Astrocyte (in vitro differentiated cells and primary cell): ENCODE measurements at regions not wholly inside any gene's neighbourhood (a gene's known extent, or its start where the extent isn't known, plus 50 kb on each side); places are given as distances from the start of the nearest gene placed in this dataset.

ENCODE experiments used
- DNase-seq: peaks from one replicate; pipeline ENCODE4 v3.0.0-alpha.2; 2010; ENCODE audit warnings: low read depth
- FAIRE-seq: peaks from 2 replicates; lab custom pipeline; 2011; peaks lifted over from hg19 to GRCh38; lab: Jason Lieb, UNC
- H2AFZ ChIP-seq: 2 replicates; pipeline ENCODE4 v1.6.0; 2012; ENCODE audit warnings: low read depth, low read length, inconsistent platforms
- H3K27ac ChIP-seq: 2 replicates; pipeline ENCODE4 v1.5.1; 2011; ENCODE audit warnings: low read depth, low read length, inconsistent platforms
- H3K27me3 ChIP-seq: 2 replicates; pipeline ENCODE4 v1.6.0; 2011; ENCODE audit warnings: low read length, inconsistent platforms; ENCODE audit not compliant: insufficient read depth
- H3K36me3 ChIP-seq: 2 replicates; pipeline ENCODE4 v1.5.1; 2011; ENCODE audit warnings: low read length, inconsistent platforms; ENCODE audit not compliant: insufficient read depth
- H3K4me1 ChIP-seq: 2 replicates; pipeline ENCODE4 v1.5.1; 2011; ENCODE audit warnings: low read length, inconsistent platforms; ENCODE audit not compliant: insufficient read depth
- H3K4me2 ChIP-seq: 2 replicates; pipeline ENCODE4 v1.6.0; 2012; ENCODE audit warnings: low read length, inconsistent platforms
- H3K4me3 ChIP-seq: 2 replicates; pipeline ENCODE4 v1.5.1; 2011; ENCODE audit warnings: low read depth, mild to moderate bottlenecking, low read length, inconsistent platforms; ENCODE audit not compliant: insufficient read depth
- H3K79me2 ChIP-seq: 2 replicates; pipeline ENCODE4 v1.6.0; 2012; ENCODE audit warnings: mild to moderate bottlenecking, low read length, inconsistent platforms; ENCODE audit not compliant: insufficient read depth
- H3K9ac ChIP-seq: 2 replicates; pipeline ENCODE4 v1.6.0; 2012; ENCODE audit warnings: mild to moderate bottlenecking, low read length, inconsistent platforms
- H3K9me3 ChIP-seq: 2 replicates; pipeline ENCODE4 v1.5.1; 2012; ENCODE audit warnings: low read depth, mild to moderate bottlenecking, low read length, inconsistent platforms; ENCODE audit not compliant: insufficient read depth
- H4K20me1 ChIP-seq: 2 replicates; pipeline ENCODE4 v1.6.0; 2012; ENCODE audit warnings: low read length, inconsistent platforms; ENCODE audit not compliant: insufficient read depth
- H3K27ac Mint-ChIP-seq: one replicate; pipeline ENCODE4 v1.8.0; 2021; ENCODE audit warnings: mild to moderate bottlenecking, mixed read lengths; ENCODE audit not compliant: unreplicated experiment
- H3K27me3 Mint-ChIP-seq: one replicate; pipeline ENCODE4 v1.8.0; 2021; ENCODE audit warnings: low read depth, mixed read lengths; ENCODE audit not compliant: unreplicated experiment
- H3K36me3 Mint-ChIP-seq: one replicate; pipeline ENCODE4 v1.8.0; 2021; ENCODE audit warnings: low read depth, mixed read lengths; ENCODE audit not compliant: unreplicated experiment
- H3K4me1 Mint-ChIP-seq: one replicate; pipeline ENCODE4 v1.8.0; 2021; ENCODE audit warnings: low read depth, mixed read lengths; ENCODE audit not compliant: unreplicated experiment
- H3K4me3 Mint-ChIP-seq: one replicate; pipeline ENCODE4 v1.8.0; 2021; ENCODE audit warnings: mild to moderate bottlenecking, moderate library complexity, mixed read lengths; ENCODE audit not compliant: unreplicated experiment
- H3K9me3 Mint-ChIP-seq: one replicate; pipeline ENCODE4 v1.8.0; 2021; ENCODE audit warnings: mild to moderate bottlenecking, mixed read lengths; ENCODE audit not compliant: unreplicated experiment
- CTCF ChIP-seq: IDR thresholded peaks from 2 replicates; pipeline ENCODE4 v1.5.1; 2011; ENCODE audit warnings: low read depth, mild to moderate bottlenecking, inconsistent platforms, low read length, moderate library complexity; ENCODE audit not compliant: insufficient read depth
- EZH2 ChIP-seq: IDR thresholded peaks from 2 replicates; pipeline ENCODE4 v1.6.1; 2012; ENCODE audit warnings: mild to moderate bottlenecking, low read length, inconsistent platforms; ENCODE audit not compliant: insufficient read depth

- Histone ChIP-seq H3K9me3 (no peaks in the 10 kb centered on the region), H3K9ac (no peak overlapping the region), H3K27me3 (no peaks in the 10 kb centered on the region), H4K20me1 (no peaks in the 10 kb centered on the region), H3K36me3 (no peaks in the 10 kb centered on the region), H3K4me1 (no peaks in the 10 kb centered on the region), H3K4me3 (no peak overlapping the region), H2AFZ (no peak overlapping the region), H3K79me2 (no peaks in the 10 kb centered on the region), H3K4me2 (no peak overlapping the region), H3K27ac (no peak overlapping the region)
- peaks cover 1% of the 10 kb centered on the region for H3K9me3 Mint-ChIP-seq
- no peaks in the 10 kb centered on the region for H3K36me3 Mint-ChIP-seq
- no peak for TF ChIP-seq CTCF
- TF ChIP-seq EZH2, result no peak
- DNase-seq (no peak), FAIRE-seq (no peak)
- H3K4me3 Mint-ChIP-seq, result no peak overlapping the region
- H3K27ac Mint-ChIP-seq, result peak overlapping the region; percentile 1
- peaks cover 7% of the 10 kb centered on the region for H3K4me1 Mint-ChIP-seq
- H3K27me3 Mint-ChIP-seq, result peaks cover 13% of the 10 kb centered on the region
These were observed 768.8 kb downstream of the RNF144A start for GRCh38 chr2:7686016-7686385.

GRCh38 chr2:7691961-7692656 is 774.9 kb downstream of the RNF144A start:
- Histone ChIP-seq H3K36me3 (no peaks in the 10 kb centered on the region), H4K20me1 (no peaks in the 10 kb centered on the region), H3K4me2 (no peak overlapping the region), H3K9me3 (no peaks in the 10 kb centered on the region), H3K27ac (no peak overlapping the region), H3K9ac (no peak overlapping the region), H3K4me1 (no peaks in the 10 kb centered on the region), H2AFZ (no peak overlapping the region), H3K79me2 (no peaks in the 10 kb centered on the region), H3K27me3 (no peaks in the 10 kb centered on the region), H3K4me3 (no peak overlapping the region)
- TF ChIP-seq CTCF, result no peak
- no peak for TF ChIP-seq EZH2
- peaks cover 2% of the 10 kb centered on the region for H3K27me3 Mint-ChIP-seq
- peak; percentile 59 for DNase-seq
- peaks cover 3% of the 10 kb centered on the region for H3K4me1 Mint-ChIP-seq
- H3K9me3 Mint-ChIP-seq, result no peaks in the 10 kb centered on the region
- FAIRE-seq, result peak; percentile 78
- H3K4me3 Mint-ChIP-seq, result no peak overlapping the region
- no peaks in the 10 kb centered on the region for H3K36me3 Mint-ChIP-seq
- no peak overlapping the region for H3K27ac Mint-ChIP-seq

GRCh38 chr2:7692657-7693161 is 775.5 kb downstream of the RNF144A start:
- Mint-ChIP-seq H3K9me3 (no peaks in the 10 kb centered on the region), H3K27ac (no peak overlapping the region), H3K4me1 (peaks cover 3% of the 10 kb centered on the region), H3K4me3 (no peak overlapping the region), H3K27me3 (peaks cover 2% of the 10 kb centered on the region), H3K36me3 (no peaks in the 10 kb centered on the region)
- H3K36me3 ChIP-seq, result no peaks in the 10 kb centered on the region
- no peak overlapping the region for H3K4me3 ChIP-seq
- H3K79me2 ChIP-seq, result no peaks in the 10 kb centered on the region
- H3K27ac ChIP-seq, result no peak overlapping the region
- no peak overlapping the region for H3K9ac ChIP-seq
- no peak overlapping the region for H3K4me2 ChIP-seq
- H3K27me3 ChIP-seq, result no peaks in the 10 kb centered on the region
- peak; percentile 87 for DNase-seq
- no peaks in the 10 kb centered on the region for H3K9me3 ChIP-seq
- TF ChIP-seq EZH2, result no peak
- no peak for TF ChIP-seq CTCF
- FAIRE-seq, result no peak
- no peaks in the 10 kb centered on the region for H3K4me1 ChIP-seq
- no peaks in the 10 kb centered on the region for H4K20me1 ChIP-seq
- no peak overlapping the region for H2AFZ ChIP-seq
